Activated CD8-positive, alpha-beta memory T cell treated with anti-CD3 and anti-CD28 coated beads for 24 hours (primary cell): ENCODE measurements at regions not wholly inside any gene's neighbourhood (a gene's known extent, or its start where the extent isn't known, plus 50 kb on each side); places are given as distances from the start of the nearest gene placed in this dataset.

Experiments
- DNase-seq: peaks from one replicate; pipeline ENCODE4 v3.0.0-alpha.2; 2020

GRCh38 chr9:73682789-73683188 lies 531.1 kb downstream of the ANXA1 start:
- DNase-seq: no peak

- no peak for DNase-seq
These were observed 532.4 kb downstream of the ANXA1 start for GRCh38 chr9:73683862-73684591.

- no peak for DNase-seq
These were observed 532.9 kb downstream of the ANXA1 start for GRCh38 chr9:73684601-73685000.

GRCh38 chr9:73685786-73686185 lies 534.1 kb downstream of the ANXA1 start:
- no peak for DNase-seq

GRCh38 chr9:73689051-73689870 lies 537.6 kb downstream of the ANXA1 start:
- DNase-seq: no peak

- DNase-seq: no peak
These were observed 549.9 kb downstream of the ANXA1 start for GRCh38 chr9:73701415-73702057.

GRCh38 chr9:73714294-73714693 lies 562.6 kb downstream of the ANXA1 start:
- DNase-seq: no peak

- no peak for DNase-seq
These were observed 563.9 kb downstream of the ANXA1 start for GRCh38 chr9:73715591-73715990.

GRCh38 chr9:73719660-73720059 lies 568.0 kb downstream of the ANXA1 start:
- DNase-seq: no peak

GRCh38 chr9:73720601-73721000 lies 568.9 kb downstream of the ANXA1 start:
- DNase-seq: no peak

- no peak for DNase-seq
These were observed 584.6 kb downstream of the ANXA1 start for GRCh38 chr9:73736270-73736669.

- DNase-seq: no peak
These were observed 587.3 kb downstream of the ANXA1 start for GRCh38 chr9:73738741-73739530.

GRCh38 chr9:73741316-73741715 lies 589.7 kb downstream of the ANXA1 start:
- DNase-seq: no peak

- no peak for DNase-seq
These were observed 590.7 kb downstream of the ANXA1 start for GRCh38 chr9:73742412-73742811.

GRCh38 chr9:73743826-73744225 lies 592.2 kb downstream of the ANXA1 start:
- no peak for DNase-seq

- no peak for DNase-seq
These were observed 593.9 kb downstream of the ANXA1 start for GRCh38 chr9:73745598-73745997.

- DNase-seq: no peak
These were observed 601.5 kb downstream of the ANXA1 start for GRCh38 chr9:73753171-73753570.

- DNase-seq: no peak
These were observed 610.2 kb downstream of the ANXA1 start for GRCh38 chr9:73761905-73762304.

GRCh38 chr9:73773896-73774295 lies 622.2 kb downstream of the ANXA1 start:
- DNase-seq: no peak

GRCh38 chr9:73775757-73776156 lies 624.1 kb downstream of the ANXA1 start:
- DNase-seq: no peak

- no peak for DNase-seq
These were observed 629.3 kb downstream of the ANXA1 start for GRCh38 chr9:73780916-73781315.

GRCh38 chr9:73782166-73782565 lies 630.5 kb downstream of the ANXA1 start:
- no peak for DNase-seq

- no peak for DNase-seq
These were observed 647.8 kb downstream of the ANXA1 start for GRCh38 chr9:73799446-73799845.
